ENCODE measurements at regions not wholly inside any gene's neighbourhood (a gene's known extent, or its start where the extent isn't known, plus 50 kb on each side); places are given as distances from the start of the nearest gene placed in this dataset.

DNA sequence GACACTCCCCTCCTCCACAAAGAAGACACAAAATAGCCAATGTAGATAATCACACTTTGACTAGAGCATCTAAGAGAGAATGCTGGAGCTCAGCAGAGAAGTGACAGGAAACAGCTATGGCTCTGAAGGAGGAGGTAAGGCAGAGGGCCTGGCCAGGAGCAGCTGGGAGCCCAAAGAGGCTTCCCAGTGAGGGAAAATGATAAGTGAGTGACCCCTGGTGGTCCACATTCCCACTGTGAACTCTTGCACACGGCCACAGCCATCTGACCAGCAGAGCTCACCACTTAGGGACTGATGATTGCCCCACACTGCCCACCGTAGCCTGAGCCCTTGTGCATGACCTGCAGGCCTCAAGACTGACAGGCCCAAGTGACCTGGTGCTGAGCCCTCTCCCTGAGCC lies 162.7 kb upstream of the GALNTL6 start:
- no peaks in the 10 kb centered on the region for H3K36me3 ChIP-seq (ENCODE audit: insufficient read depth)
- H3K27me3 Mint-ChIP-seq (ENCODE audit: insufficient read depth, low read depth, poor library complexity) = no peaks in the 10 kb centered on the region
- H3K9me3 Mint-ChIP-seq = no peaks in the 10 kb centered on the region
- no peak overlapping the region for H3K4me3 Mint-ChIP-seq
- H3K27ac Mint-ChIP-seq = no peak overlapping the region
- H3K36me3 Mint-ChIP-seq (ENCODE audit: low read depth) = no peaks in the 10 kb centered on the region
- peak; percentile 38 for DNase-seq (ENCODE audit: low spot score)
- H4K20me1 ChIP-seq (replicated peaks; ENCODE audit: insufficient read depth) = no peaks in the 10 kb centered on the region
- no peak overlapping the region for H3K4me2 ChIP-seq
- H3K27me3 ChIP-seq (ENCODE audit: insufficient read depth) = no peaks in the 10 kb centered on the region
- peak; percentile 75 for ATAC-seq
- H3K4me1 ChIP-seq (ENCODE audit: insufficient read depth) = no peaks in the 10 kb centered on the region
- peak overlapping the region; percentile 26; the same call in 1 of the 2 replicates for H2AFZ ChIP-seq
- H3K4me3 ChIP-seq = no peak overlapping the region
- TF ChIP-seq EZH2phosphoT487 (IDR thresholded peaks at IDR 0.05; ENCODE audit: unreplicated experiment) (no peak), ZNF114 (CRISPR knock-in tag; IDR thresholded peaks at IDR 0.05) (no peak), JUNB (IDR thresholded peaks at IDR 0.05; ENCODE audit: unreplicated experiment) (no peak), CTCF (conservative IDR thresholded peaks at IDR 0.05; ENCODE audit: low read depth in 2 of 2) (peak; percentile 35 to 63)
- TF ChIP-seq, protein P1, sequence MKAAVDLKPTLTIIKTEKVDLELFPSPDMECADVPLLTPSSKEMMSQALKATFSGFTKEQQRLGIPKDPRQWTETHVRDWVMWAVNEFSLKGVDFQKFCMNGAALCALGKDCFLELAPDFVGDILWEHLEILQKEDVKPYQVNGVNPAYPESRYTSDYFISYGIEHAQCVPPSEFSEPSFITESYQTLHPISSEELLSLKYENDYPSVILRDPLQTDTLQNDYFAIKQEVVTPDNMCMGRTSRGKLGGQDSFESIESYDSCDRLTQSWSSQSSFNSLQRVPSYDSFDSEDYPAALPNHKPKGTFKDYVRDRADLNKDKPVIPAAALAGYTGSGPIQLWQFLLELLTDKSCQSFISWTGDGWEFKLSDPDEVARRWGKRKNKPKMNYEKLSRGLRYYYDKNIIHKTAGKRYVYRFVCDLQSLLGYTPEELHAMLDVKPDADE (IDR thresholded peaks at IDR 0.05) = no peak
- H3K27ac ChIP-seq (ENCODE audit: low read depth) = no peak overlapping the region
- H3K4me1 Mint-ChIP-seq = no peaks in the 10 kb centered on the region
- H3K79me2 ChIP-seq (replicated peaks; ENCODE audit: insufficient read depth) = no peaks in the 10 kb centered on the region
- H3F3A ChIP-seq (replicated peaks; ENCODE audit: low read depth) = no peaks in the 10 kb centered on the region
- H3K9me2 ChIP-seq (ENCODE audit: insufficient read depth) = no peaks in the 10 kb centered on the region

DNA sequence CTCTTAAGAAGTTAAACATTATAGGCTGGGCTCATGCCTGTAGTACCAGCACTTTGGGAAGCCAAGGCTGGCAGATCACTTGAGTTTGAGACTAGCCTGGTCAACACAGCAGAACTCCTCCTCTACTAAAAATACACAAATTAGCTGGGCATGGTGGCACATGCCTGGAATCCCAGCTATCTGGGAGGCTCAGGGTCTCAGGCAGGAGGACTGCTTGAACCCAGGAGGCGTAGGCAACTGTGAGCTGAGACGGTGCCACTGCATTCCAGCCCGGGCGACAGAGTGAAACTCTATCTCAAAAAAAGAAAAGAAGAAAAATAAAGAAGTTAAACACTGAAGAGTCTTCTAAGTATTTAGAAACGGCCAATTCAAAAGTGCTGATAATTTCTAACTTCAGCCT lies 164.3 kb upstream of the GALNTL6 start:
- Histone ChIP-seq H3K79me2 (replicated peaks; ENCODE audit: insufficient read depth) (no peaks in the 10 kb centered on the region), H3K27me3 (ENCODE audit: insufficient read depth) (no peaks in the 10 kb centered on the region), H4K20me1 (replicated peaks; ENCODE audit: insufficient read depth) (no peaks in the 10 kb centered on the region), H3K27ac (ENCODE audit: low read depth) (no peak overlapping the region), H2AFZ (peak overlapping the region; percentile 83), H3K9me2 (ENCODE audit: insufficient read depth) (no peaks in the 10 kb centered on the region), H3K4me1 (ENCODE audit: insufficient read depth) (no peaks in the 10 kb centered on the region), H3K36me3 (ENCODE audit: insufficient read depth) (no peaks in the 10 kb centered on the region), H3F3A (replicated peaks; ENCODE audit: low read depth) (no peaks in the 10 kb centered on the region), H3K4me3 (no peak overlapping the region), H3K4me2 (no peak overlapping the region)
- Mint-ChIP-seq H3K27me3 (ENCODE audit: insufficient read depth, low read depth, poor library complexity) (no peaks in the 10 kb centered on the region), H3K27ac (no peak overlapping the region), H3K36me3 (ENCODE audit: low read depth) (no peaks in the 10 kb centered on the region), H3K4me3 (no peak overlapping the region), H3K4me1 (peaks cover 3% of the 10 kb centered on the region; the same call in 1 of the 3 replicates), H3K9me3 (no peaks in the 10 kb centered on the region)
- DNase-seq (ENCODE audit: low spot score) (peak; percentile 10), ATAC-seq (no peak)
- TF ChIP-seq EZH2 (IDR thresholded peaks at IDR 0.05; ENCODE audit: low read depth, unreplicated experiment) (no peak), JUNB (IDR thresholded peaks at IDR 0.05; ENCODE audit: unreplicated experiment) (no peak), POLR2AphosphoS5 (IDR thresholded peaks at IDR 0.05; ENCODE audit: low read depth) (no peak), STAT1 (IDR thresholded peaks at IDR 0.05; ENCODE audit: unreplicated experiment) (no peak)
- TF ChIP-seq, protein P2, sequence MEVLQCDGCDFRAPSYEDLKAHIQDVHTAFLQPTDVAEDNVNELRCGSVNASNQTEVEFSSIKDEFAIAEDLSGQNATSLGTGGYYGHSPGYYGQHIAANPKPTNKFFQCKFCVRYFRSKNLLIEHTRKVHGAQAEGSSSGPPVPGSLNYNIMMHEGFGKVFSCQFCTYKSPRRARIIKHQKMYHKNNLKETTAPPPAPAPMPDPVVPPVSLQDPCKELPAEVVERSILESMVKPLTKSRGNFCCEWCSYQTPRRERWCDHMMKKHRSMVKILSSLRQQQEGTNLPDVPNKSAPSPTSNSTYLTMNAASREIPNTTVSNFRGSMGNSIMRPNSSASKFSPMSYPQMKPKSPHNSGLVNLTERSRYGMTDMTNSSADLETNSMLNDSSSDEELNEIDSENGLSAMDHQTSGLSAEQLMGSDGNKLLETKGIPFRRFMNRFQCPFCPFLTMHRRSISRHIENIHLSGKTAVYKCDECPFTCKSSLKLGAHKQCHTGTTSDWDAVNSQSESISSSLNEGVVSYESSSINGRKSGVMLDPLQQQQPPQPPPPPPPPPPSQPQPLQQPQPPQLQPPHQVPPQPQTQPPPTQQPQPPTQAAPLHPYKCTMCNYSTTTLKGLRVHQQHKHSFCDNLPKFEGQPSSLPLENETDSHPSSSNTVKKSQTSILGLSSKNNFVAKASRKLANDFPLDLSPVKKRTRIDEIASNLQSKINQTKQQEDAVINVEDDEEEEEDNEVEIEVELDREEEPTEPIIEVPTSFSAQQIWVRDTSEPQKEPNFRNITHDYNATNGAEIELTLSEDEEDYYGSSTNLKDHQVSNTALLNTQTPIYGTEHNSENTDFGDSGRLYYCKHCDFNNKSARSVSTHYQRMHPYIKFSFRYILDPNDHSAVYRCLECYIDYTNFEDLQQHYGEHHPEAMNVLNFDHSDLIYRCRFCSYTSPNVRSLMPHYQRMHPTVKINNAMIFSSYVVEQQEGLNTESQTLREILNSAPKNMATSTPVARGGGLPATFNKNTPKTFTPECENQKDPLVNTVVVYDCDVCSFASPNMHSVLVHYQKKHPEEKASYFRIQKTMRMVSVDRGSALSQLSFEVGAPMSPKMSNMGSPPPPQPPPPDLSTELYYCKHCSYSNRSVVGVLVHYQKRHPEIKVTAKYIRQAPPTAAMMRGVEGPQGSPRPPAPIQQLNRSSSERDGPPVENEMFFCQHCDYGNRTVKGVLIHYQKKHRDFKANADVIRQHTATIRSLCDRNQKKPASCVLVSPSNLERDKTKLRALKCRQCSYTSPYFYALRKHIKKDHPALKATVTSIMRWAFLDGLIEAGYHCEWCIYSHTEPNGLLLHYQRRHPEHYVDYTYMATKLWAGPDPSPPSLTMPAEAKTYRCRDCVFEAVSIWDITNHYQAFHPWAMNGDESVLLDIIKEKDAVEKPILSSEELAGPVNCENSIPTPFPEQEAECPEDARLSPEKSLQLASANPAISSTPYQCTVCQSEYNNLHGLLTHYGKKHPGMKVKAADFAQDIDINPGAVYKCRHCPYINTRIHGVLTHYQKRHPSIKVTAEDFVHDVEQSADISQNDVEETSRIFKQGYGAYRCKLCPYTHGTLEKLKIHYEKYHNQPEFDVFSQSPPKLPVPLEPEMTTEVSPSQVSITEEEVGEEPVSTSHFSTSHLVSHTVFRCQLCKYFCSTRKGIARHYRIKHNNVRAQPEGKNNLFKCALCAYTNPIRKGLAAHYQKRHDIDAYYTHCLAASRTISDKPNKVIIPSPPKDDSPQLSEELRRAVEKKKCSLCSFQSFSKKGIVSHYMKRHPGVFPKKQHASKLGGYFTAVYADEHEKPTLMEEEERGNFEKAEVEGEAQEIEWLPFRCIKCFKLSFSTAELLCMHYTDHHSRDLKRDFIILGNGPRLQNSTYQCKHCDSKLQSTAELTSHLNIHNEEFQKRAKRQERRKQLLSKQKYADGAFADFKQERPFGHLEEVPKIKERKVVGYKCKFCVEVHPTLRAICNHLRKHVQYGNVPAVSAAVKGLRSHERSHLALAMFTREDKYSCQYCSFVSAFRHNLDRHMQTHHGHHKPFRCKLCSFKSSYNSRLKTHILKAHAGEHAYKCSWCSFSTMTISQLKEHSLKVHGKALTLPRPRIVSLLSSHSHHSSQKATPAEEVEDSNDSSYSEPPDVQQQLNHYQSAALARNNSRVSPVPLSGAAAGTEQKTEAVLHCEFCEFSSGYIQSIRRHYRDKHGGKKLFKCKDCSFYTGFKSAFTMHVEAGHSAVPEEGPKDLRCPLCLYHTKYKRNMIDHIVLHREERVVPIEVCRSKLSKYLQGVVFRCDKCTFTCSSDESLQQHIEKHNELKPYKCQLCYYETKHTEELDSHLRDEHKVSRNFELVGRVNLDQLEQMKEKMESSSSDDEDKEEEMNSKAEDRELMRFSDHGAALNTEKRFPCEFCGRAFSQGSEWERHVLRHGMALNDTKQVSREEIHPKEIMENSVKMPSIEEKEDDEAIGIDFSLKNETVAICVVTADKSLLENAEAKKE (CRISPR knock-in tag; IDR thresholded peaks at IDR 0.05) = no peak
- TF ChIP-seq, protein P3, sequence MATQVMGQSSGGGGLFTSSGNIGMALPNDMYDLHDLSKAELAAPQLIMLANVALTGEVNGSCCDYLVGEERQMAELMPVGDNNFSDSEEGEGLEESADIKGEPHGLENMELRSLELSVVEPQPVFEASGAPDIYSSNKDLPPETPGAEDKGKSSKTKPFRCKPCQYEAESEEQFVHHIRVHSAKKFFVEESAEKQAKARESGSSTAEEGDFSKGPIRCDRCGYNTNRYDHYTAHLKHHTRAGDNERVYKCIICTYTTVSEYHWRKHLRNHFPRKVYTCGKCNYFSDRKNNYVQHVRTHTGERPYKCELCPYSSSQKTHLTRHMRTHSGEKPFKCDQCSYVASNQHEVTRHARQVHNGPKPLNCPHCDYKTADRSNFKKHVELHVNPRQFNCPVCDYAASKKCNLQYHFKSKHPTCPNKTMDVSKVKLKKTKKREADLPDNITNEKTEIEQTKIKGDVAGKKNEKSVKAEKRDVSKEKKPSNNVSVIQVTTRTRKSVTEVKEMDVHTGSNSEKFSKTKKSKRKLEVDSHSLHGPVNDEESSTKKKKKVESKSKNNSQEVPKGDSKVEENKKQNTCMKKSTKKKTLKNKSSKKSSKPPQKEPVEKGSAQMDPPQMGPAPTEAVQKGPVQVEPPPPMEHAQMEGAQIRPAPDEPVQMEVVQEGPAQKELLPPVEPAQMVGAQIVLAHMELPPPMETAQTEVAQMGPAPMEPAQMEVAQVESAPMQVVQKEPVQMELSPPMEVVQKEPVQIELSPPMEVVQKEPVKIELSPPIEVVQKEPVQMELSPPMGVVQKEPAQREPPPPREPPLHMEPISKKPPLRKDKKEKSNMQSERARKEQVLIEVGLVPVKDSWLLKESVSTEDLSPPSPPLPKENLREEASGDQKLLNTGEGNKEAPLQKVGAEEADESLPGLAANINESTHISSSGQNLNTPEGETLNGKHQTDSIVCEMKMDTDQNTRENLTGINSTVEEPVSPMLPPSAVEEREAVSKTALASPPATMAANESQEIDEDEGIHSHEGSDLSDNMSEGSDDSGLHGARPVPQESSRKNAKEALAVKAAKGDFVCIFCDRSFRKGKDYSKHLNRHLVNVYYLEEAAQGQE (IDR thresholded peaks at IDR 0.05; ENCODE audit: unreplicated experiment) = no peak

Measured in GM23338 (cell line).